Upper lobe of left lung (tissue), 6 donors: ENCODE measurements at regions not wholly inside any gene's neighbourhood (a gene's known extent, or its start where the extent isn't known, plus 50 kb on each side); places are given as distances from the start of the nearest gene placed in this dataset.

Experiments
- ATAC-seq, 2 donors: fragments of 200-7000 bp; cut with Tn5 transposase; one replicate each; pipeline ENCODE4 v1.9.1; 2022; ENCODE audit warnings: mild to moderate bottlenecking in 2 of 2, moderate library complexity in 2 of 2; ENCODE audit not compliant: low FRiP score in 2 of 2
- DNase-seq, 2 donors: peaks; one replicate each; pipeline ENCODE4 v3.0.0-alpha.2; 2019 to 2020
- H3K27ac ChIP-seq, 4 donors: fragments of 200-600 bp; sonication (generic); one replicate each; pipeline ENCODE4 v1.5.1; 2016 to 2019
- H3K27me3 ChIP-seq, 4 donors: fragments of 200-600 bp; sonication (generic); one replicate each; pipeline ENCODE4 v1.5.1; 2017 to 2019
- H3K36me3 ChIP-seq, 4 donors: fragments of 200-600 bp; sonication (generic); one replicate each; pipeline ENCODE4 v1.5.1; 2016 to 2019
- H3K4me1 ChIP-seq, 4 donors: fragments of 200-600 bp; sonication (generic); one replicate each; pipeline ENCODE4 v1.5.1; 2018 to 2019
- H3K4me3 ChIP-seq, 4 donors: fragments of 200-600 bp; sonication (generic); one replicate each; pipeline ENCODE4 v1.5.1; 2017 to 2019; ENCODE audit warnings: mild to moderate bottlenecking in 2 of 4, moderate library complexity in 1 of 4
- H3K9me3 ChIP-seq, 4 donors: fragments of 200-600 bp; sonication (generic); one replicate each; pipeline ENCODE4 v1.5.1; 2018 to 2019
- CTCF ChIP-seq, 6 experiments: fragments of 450-650 bp in 4 of 6; fragments of 200-600 bp in 2 of 6; sonication (generic) in 2 of 6; IDR thresholded peaks; one replicate each; pipeline ENCODE4 v1.5.1; 2016 to 2019; ENCODE audit warnings: antibody characterized with exemption in 6 of 6
- EP300 ChIP-seq, 4 donors: sonication (generic); formaldehyde crosslinking; IDR thresholded peaks; one replicate each; pipeline ENCODE4 v1.5.1; 2017; ENCODE audit warnings: antibody characterized with exemption in 4 of 4, control low read depth in 2 of 4
- POLR2A ChIP-seq, 4 donors: fragments of 450-650 bp; IDR thresholded peaks; one replicate each; pipeline ENCODE4 v1.5.1; 2016 to 2017; ENCODE audit warnings: antibody characterized with exemption in 4 of 4, mild to moderate bottlenecking in 2 of 4
- POLR2AphosphoS5 ChIP-seq, 2 donors: sonication (generic); formaldehyde crosslinking; IDR thresholded peaks; one replicate each; pipeline ENCODE4 v1.5.1; 2017; ENCODE audit warnings: antibody characterized with exemption in 2 of 2
- WGBS, 2 donors: methylation state at CpG; one replicate each; pipeline ENCODE4 v1.1.5; 2017 to 2018; 5-methylcytosine and 5-hydroxymethylcytosine counted together
- donor health status: DM: no; HTN: no; CAD: no; lungs with moderate emphysema.
- donor health status: DM: no; HTN: yes; CAD: no; lungs with severe emphysema.

DNA sequence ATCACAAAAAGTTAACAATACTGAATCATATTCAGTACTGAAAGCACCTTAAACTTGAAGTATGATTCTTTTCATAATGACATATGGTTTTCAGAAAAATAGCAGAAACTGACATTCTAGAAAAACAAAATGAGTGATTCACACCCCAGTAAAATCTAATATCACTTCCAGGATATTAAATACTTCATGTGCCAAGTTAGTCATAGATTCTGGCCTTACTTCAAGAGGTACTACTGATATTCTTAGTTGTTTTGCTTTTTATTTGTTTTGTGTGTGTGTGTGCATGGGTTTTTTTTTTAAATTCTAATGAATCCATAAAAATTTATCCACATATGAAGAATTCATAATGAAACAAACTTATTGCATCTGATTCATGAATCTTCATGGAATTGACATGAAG lies 207.9 kb upstream of the UFM1 start:
- DNase-seq (no peak), ATAC-seq (no peak)
- Histone ChIP-seq H3K4me1 (no peaks in the 10 kb centered on the region), H3K27me3 (no peaks in the 10 kb centered on the region), H3K27ac (no peak overlapping the region), H3K4me3 (no peak overlapping the region), H3K9me3 (no peaks in the 10 kb centered on the region), H3K36me3 (no peaks in the 10 kb centered on the region)
- TF ChIP-seq CTCF (IDR thresholded peaks at IDR 0.05) (no peak), POLR2A (IDR thresholded peaks at IDR 0.05) (no peak), EP300 (IDR thresholded peaks at IDR 0.05) (no peak), POLR2AphosphoS5 (IDR thresholded peaks at IDR 0.05) (no peak)

GRCh38 chr13:38135592-38135991 lies 214.1 kb upstream of the UFM1 start:
- no peak for ATAC-seq
- no peak for TF ChIP-seq CTCF (IDR thresholded peaks at IDR 0.05)
- TF ChIP-seq POLR2A (IDR thresholded peaks at IDR 0.05): no peak
- no peak for TF ChIP-seq POLR2AphosphoS5 (IDR thresholded peaks at IDR 0.05)
- TF ChIP-seq EP300 (IDR thresholded peaks at IDR 0.05): no peak

GRCh38 chr13:38121267-38121666 lies 228.4 kb upstream of the UFM1 start:
- Histone ChIP-seq H3K9me3 (no peaks in the 10 kb centered on the region), H3K4me3 (no peak overlapping the region), H3K4me1 (no peaks in the 10 kb centered on the region), H3K27ac (no peak overlapping the region), H3K27me3 (no peaks in the 10 kb centered on the region), H3K36me3 (no peaks in the 10 kb centered on the region)
- TF ChIP-seq POLR2A (IDR thresholded peaks at IDR 0.05) (no peak), CTCF (IDR thresholded peaks at IDR 0.05) (no peak)
- DNase-seq (no peak), ATAC-seq (no peak)
- WGBS, 2 donors: 80 to 84% methylated on average over 4 of the region's 4 CpGs

More at GRCh38 chr13:38135592-38135991, 214.1 kb upstream of the UFM1 start:
- Histone ChIP-seq H3K36me3 (no peaks in the 10 kb centered on the region), H3K4me1 (no peaks in the 10 kb centered on the region), H3K27ac (no peak overlapping the region), H3K4me3 (no peak overlapping the region), H3K9me3 (no peaks in the 10 kb centered on the region), H3K27me3 (no peaks in the 10 kb centered on the region)
- no peak for DNase-seq
- 83 to 84% methylated on average over 4 of the region's 4 CpGs for WGBS, 2 donors

GRCh38 chr13:38103851-38104250 lies 234.3 kb upstream of the TRPC4 start:
- Histone ChIP-seq H3K27me3 (no peaks in the 10 kb centered on the region), H3K4me3 (no peak overlapping the region), H3K36me3 (no peaks in the 10 kb centered on the region), H3K9me3 (no peaks in the 10 kb centered on the region), H3K4me1 (no peaks in the 10 kb centered on the region), H3K27ac (no peak overlapping the region)
- ATAC-seq: no peak
- no peak for TF ChIP-seq POLR2A (IDR thresholded peaks at IDR 0.05)
- no peak for TF ChIP-seq CTCF (IDR thresholded peaks at IDR 0.05)
- no peak for TF ChIP-seq EP300 (IDR thresholded peaks at IDR 0.05)
- TF ChIP-seq POLR2AphosphoS5 (IDR thresholded peaks at IDR 0.05): no peak
- DNase-seq: no peak

DNA sequence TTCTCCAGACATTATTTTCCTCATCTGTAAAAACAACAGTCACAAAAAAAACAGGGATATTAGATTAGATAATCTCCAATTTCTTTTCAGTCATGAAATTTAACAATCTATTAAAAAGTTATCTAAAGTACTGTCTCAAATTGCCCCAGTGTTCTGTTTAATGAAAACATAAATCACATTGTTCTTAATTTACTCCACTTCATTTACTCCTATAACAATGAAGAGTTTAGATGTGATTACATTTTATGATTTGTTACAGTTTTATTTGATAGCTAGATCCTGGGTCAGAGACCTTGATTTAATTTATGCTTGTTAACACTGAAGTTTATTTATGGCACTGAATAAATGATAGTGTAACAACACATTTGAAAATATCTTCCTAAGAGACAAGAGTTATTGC lies 230.2 kb upstream of the TRPC4 start:
- ATAC-seq (no peak), DNase-seq (no peak)
- TF ChIP-seq CTCF (IDR thresholded peaks at IDR 0.05): no peak
- TF ChIP-seq EP300 (IDR thresholded peaks at IDR 0.05): no peak
- no peak for TF ChIP-seq POLR2AphosphoS5 (IDR thresholded peaks at IDR 0.05)
- TF ChIP-seq POLR2A (IDR thresholded peaks at IDR 0.05): no peak
- Histone ChIP-seq H3K4me1 (no peaks in the 10 kb centered on the region), H3K27me3 (no peaks in the 10 kb centered on the region), H3K9me3 (no peaks in the 10 kb centered on the region), H3K36me3 (no peaks in the 10 kb centered on the region), H3K4me3 (no peak overlapping the region), H3K27ac (no peak overlapping the region)
